K562 (cell line): ENCODE measurements at regions not wholly inside any gene's neighbourhood (a gene's known extent, or its start where the extent isn't known, plus 50 kb on each side); places are given as distances from the start of the nearest gene placed in this dataset.

Experiments used
- ATAC-seq: fragments of 200-7000 bp; cut with Tn5 transposase; 3 replicates; pipeline ENCODE4 v1.9.1; 2020; ENCODE audit warnings: moderate library complexity
- BruUV-seq: library from RNA; stranded (reverse); fragments of 400-500 nt; replicated peaks from 2 replicates; lab custom pipeline; 2021; lab: Mats Ljungman, UMichigan
- CTCF ChIA-PET: fragments of 300-600 bp; formaldehyde crosslinking; extraction: SDS; loops from one replicate; lab custom pipeline; 2021; ENCODE audit warnings: low intra/inter-chr PET ratio; lab: Yijun Ruan, JAX
- POLR2A ChIA-PET: fragments of 300-600, 350-650 bp; sonication (Branson Sonifier 250); formaldehyde crosslinking; extraction: SDS; loops from one replicate; lab custom pipeline; 2021; ENCODE audit warnings: antibody characterized with exemption, inconsistent platforms; lab: Yijun Ruan, JAX
- DNase-seq, 4 experiments: peaks; one replicate each; pipeline versions ENCODE4 v3.0.0 to v3.0.0-alpha.2; 2011 to 2018; ENCODE audit warnings: low spot score in 3 of 4, mixed read lengths in 3 of 4; ENCODE audit errors: extremely low read depth in 1 of 4
- FAIRE-seq: peaks from 2 replicates; lab custom pipeline; 2011; peaks lifted over from hg19 to GRCh38; lab: Jason Lieb, UNC
- H2AFZ ChIP-seq: 2 replicates; pipeline ENCODE4 v1.6.0; 2011; ENCODE audit warnings: low read depth, low read length, control low read depth, inconsistent platforms
- H3K27ac ChIP-seq: fragments of 200-600 bp; 3 replicates; pipeline ENCODE4 v1.8.0; 2011; ENCODE audit warnings: low read depth, mild to moderate bottlenecking, control low read depth, inconsistent platforms, low read length, moderate library complexity, mixed read lengths; ENCODE audit errors: extremely low read depth
- H3K27me3 ChIP-seq, 2 experiments: fragments of 300-600 bp in 1 of 2; 2 replicates in 1 of 2; 3 replicates in 1 of 2; pipeline versions ENCODE4 v1.6.0 to v1.8.0; 2011; ENCODE audit warnings: inconsistent platforms in 2 of 2, low read length in 2 of 2, mild to moderate bottlenecking in 1 of 2, mixed read lengths in 1 of 2, moderate library complexity in 1 of 2; ENCODE audit not compliant: control insufficient read depth in 2 of 2, insufficient read depth in 2 of 2
- H3K36me3 ChIP-seq: fragments of 300-600 bp; 3 replicates; pipeline ENCODE4 v1.8.0; 2011; ENCODE audit warnings: mild to moderate bottlenecking, low read length, inconsistent platforms; ENCODE audit not compliant: control insufficient read depth, insufficient read depth
- H3K4me1 ChIP-seq, 2 experiments: fragments of 200-600 bp in 1 of 2; replicated peaks in 1 of 2; 2 replicates in 1 of 2; 3 replicates in 1 of 2; pipeline versions ENCODE4 v1.5.1 to v1.8.0; 2011; ENCODE audit warnings: inconsistent platforms in 2 of 2, low read length in 2 of 2, mild to moderate bottlenecking in 1 of 2, mixed read lengths in 1 of 2, moderate library complexity in 1 of 2; ENCODE audit not compliant: control insufficient read depth in 2 of 2, insufficient read depth in 2 of 2
- H3K4me2 ChIP-seq: 2 replicates; pipeline ENCODE4 v1.6.1; 2011; ENCODE audit warnings: low read length, control low read depth, inconsistent platforms, mixed read lengths; ENCODE audit not compliant: insufficient read depth
- H3K4me3 ChIP-seq: fragments of 200-600 bp; sonication (generic), shearing (Covaris generic); 2 replicates; pipeline ENCODE4 v1.5.1; 2016; ENCODE audit warnings: control low read depth, inconsistent platforms
- H3K79me2 ChIP-seq: fragments of 200-600 bp; 3 replicates; pipeline ENCODE4 v1.8.0; 2011; ENCODE audit warnings: low read length, inconsistent platforms; ENCODE audit not compliant: control insufficient read depth, insufficient read depth
- H3K9ac ChIP-seq, 2 experiments: 2 replicates each; pipeline versions ENCODE4 v1.6.0 to v1.6.1; 2011; ENCODE audit warnings: low read depth in 2 of 2, low read length in 2 of 2, control low read depth in 1 of 2, inconsistent platforms in 1 of 2, mild to moderate bottlenecking in 1 of 2, mixed read lengths in 1 of 2; ENCODE audit not compliant: insufficient read depth in 1 of 2
- H3K9me1 ChIP-seq: one replicate; pipeline ENCODE4 v1.6.0; 2011; ENCODE audit warnings: inconsistent platforms, mild to moderate bottlenecking, low read length, moderate library complexity; ENCODE audit not compliant: control insufficient read depth, insufficient read depth
- H3K9me3 ChIP-seq: replicated peaks from 2 replicates; pipeline ENCODE4 v1.5.1; 2011; ENCODE audit warnings: low read depth, low read length, inconsistent platforms; ENCODE audit not compliant: control insufficient read depth, insufficient read depth
- H4K20me1 ChIP-seq: replicated peaks from 2 replicates; pipeline ENCODE4 v1.6.1; 2011; ENCODE audit warnings: low read length, inconsistent platforms, mixed read lengths; ENCODE audit not compliant: control insufficient read depth, insufficient read depth
- BRD4 ChIP-seq: fragments of 200-600 bp; sonication (generic); IDR thresholded peaks from 2 replicates; pipeline ENCODE4 v1.6.1; 2017; ENCODE audit warnings: inconsistent platforms
- COPS2 ChIP-seq: fragments of 450-650 bp; conservative IDR thresholded peaks from 2 replicates; pipeline ENCODE4 v1.6.1; 2016; ENCODE audit warnings: mild to moderate bottlenecking, moderate library complexity
- E2F6 ChIP-seq, 2 experiments: IDR thresholded peaks; 2 replicates each; pipeline ENCODE4 v1.6.1; 2011; ENCODE audit warnings: borderline replicate concordance in 1 of 2, control low read depth in 1 of 2, low read depth in 1 of 2, low read length in 1 of 2, mild to moderate bottlenecking in 1 of 2, mixed read lengths in 1 of 2, moderate library complexity in 1 of 2; ENCODE audit not compliant: insufficient read depth in 1 of 2, insufficient read length in 1 of 2, poor library complexity in 1 of 2, severe bottlenecking in 1 of 2; ENCODE audit errors: extremely low read depth in 1 of 2
- JUN ChIP-seq, 2 experiments: sonication (generic) in 1 of 2; formaldehyde crosslinking in 1 of 2; IDR thresholded peaks; 2 replicates each; pipeline versions ENCODE4 v1.6.1 to v1.8.0; 2012 to 2022; ENCODE audit warnings: borderline replicate concordance in 2 of 2, mild to moderate bottlenecking in 2 of 2, improper control_type of control experiment in 1 of 2, low read depth in 1 of 2, low read length in 1 of 2, missing genetic modification reagents in 1 of 2
- L3MBTL2 ChIP-seq: fragments of 450-650 bp; IDR thresholded peaks from 2 replicates; pipeline ENCODE4 v1.6.1; 2016; ENCODE audit warnings: mild to moderate bottlenecking, moderate library complexity
- NFE2 ChIP-seq: IDR thresholded peaks from 2 replicates; pipeline ENCODE4 v1.6.1; 2014; ENCODE audit warnings: antibody characterized with exemption, low read depth
- NONO ChIP-seq, 2 experiments: fragments of 200-400 bp in 1 of 2; fragments of 450-650 bp in 1 of 2; formaldehyde crosslinking in 1 of 2; IDR thresholded peaks; 2 replicates each; pipeline ENCODE4 v1.6.1; 2017; ENCODE audit warnings: low read depth in 2 of 2, mild to moderate bottlenecking in 2 of 2, moderate library complexity in 2 of 2, low read length in 1 of 2
- NR4A1 ChIP-seq, 2 experiments: fragments of 250-450 bp in 1 of 2; fragments of 450-650 bp in 1 of 2; sonication (Bioruptor Pico) in 1 of 2; IDR thresholded peaks; 2 replicates each; pipeline versions ENCODE4 v1.4.0 to v1.6.1; 2016 to 2020; ENCODE audit warnings: mild to moderate bottlenecking in 2 of 2, missing compliant biosample characterization in 1 of 2, missing genetic modification characterization in 1 of 2, moderate library complexity in 1 of 2
- PHF20 ChIP-seq: fragments of 450-650 bp; IDR thresholded peaks from 2 replicates; pipeline ENCODE4 v1.6.1; 2018; ENCODE audit not compliant: partially characterized antibody
- RFX7 ChIP-seq: fragments of 250-450 bp; sonication (Bioruptor Pico); IDR thresholded peaks from 2 replicates; pipeline ENCODE4 v1.5.1; 2021; ENCODE audit warnings: mild to moderate bottlenecking
- SMAD3 ChIP-seq: fragments of 450-650 bp; formaldehyde crosslinking; conservative IDR thresholded peaks from 2 replicates; pipeline ENCODE4 v1.4.0; 2020; ENCODE audit warnings: mild to moderate bottlenecking
- TFAM ChIP-seq: fragments of 250-450 bp; sonication (Bioruptor Pico); conservative IDR thresholded peaks from 2 replicates; pipeline ENCODE4 v1.5.0; 2021; ENCODE audit warnings: mild to moderate bottlenecking, moderate library complexity
- USF2 ChIP-seq: sonication (generic); formaldehyde crosslinking; IDR thresholded peaks from 2 replicates; pipeline ENCODE4 v1.5.0; 2020; ENCODE audit warnings: missing genetic modification reagents
- ZFP1 ChIP-seq: fragments of 450-650 bp; formaldehyde crosslinking; IDR thresholded peaks from 2 replicates; pipeline ENCODE4 v1.4.0; 2020; ENCODE audit warnings: mild to moderate bottlenecking, mixed read lengths
- ZNF561 ChIP-seq: fragments of 450-650 bp; formaldehyde crosslinking; conservative IDR thresholded peaks from 2 replicates; pipeline ENCODE4 v1.4.0; 2020; ENCODE audit warnings: mild to moderate bottlenecking, moderate library complexity
- WGBS: fragments of 100-300 bp; shearing (Covaris generic); methylation state at CpG from one replicate; pipeline ENCODE4 v1.1.6; 2016; ENCODE audit warnings: low coverage, mixed read lengths; ENCODE audit not compliant: insufficient coverage; ENCODE audit errors: missing lambda C conversion rate; 5-methylcytosine and 5-hydroxymethylcytosine counted together
- in situ Hi-C: fragments of 300-500 bp; cut with MboI; formaldehyde crosslinking; loops from 4 replicates; pipeline ENCODE4 v1.15.0; 2018; ENCODE audit warnings: inconsistent platforms, mixed read lengths
- intact Hi-C: fragments of 100-400 bp; cut with micrococcal nuclease; formaldehyde crosslinking; loops from 2 replicates; pipeline ENCODE4 v1.14.2; 2022
- TF ChIP-seq, protein P1 (sequence below): fragments of 450-650 bp; formaldehyde crosslinking; IDR thresholded peaks from 2 replicates; pipeline ENCODE4 v1.4.0; 2022; ENCODE audit warnings: mild to moderate bottlenecking, moderate library complexity

- TF ChIP-seq ZNF561 (CRISPR knock-in tag) (no peak), BRD4 (no peak), E2F6 (IDR thresholded peaks at IDR 0.05; ENCODE audit: borderline replicate concordance in 1 of 2, extremely low read depth in 1 of 2, insufficient read depth in 1 of 2, insufficient read length in 1 of 2, low read depth in 1 of 2, low read length in 1 of 2, poor library complexity in 1 of 2, severe bottlenecking in 1 of 2) (peak; percentile 15 to 75)
- TF ChIP-seq, protein P1, sequence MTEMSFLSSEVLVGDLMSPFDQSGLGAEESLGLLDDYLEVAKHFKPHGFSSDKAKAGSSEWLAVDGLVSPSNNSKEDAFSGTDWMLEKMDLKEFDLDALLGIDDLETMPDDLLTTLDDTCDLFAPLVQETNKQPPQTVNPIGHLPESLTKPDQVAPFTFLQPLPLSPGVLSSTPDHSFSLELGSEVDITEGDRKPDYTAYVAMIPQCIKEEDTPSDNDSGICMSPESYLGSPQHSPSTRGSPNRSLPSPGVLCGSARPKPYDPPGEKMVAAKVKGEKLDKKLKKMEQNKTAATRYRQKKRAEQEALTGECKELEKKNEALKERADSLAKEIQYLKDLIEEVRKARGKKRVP (CRISPR knock-in tag) = peak; percentile 33; the same call in 1 of the 2 replicates
These were observed 119.3 kb upstream of the MAN2A1 start (continued) for GRCh38 chr5:109570362-109570874.

- no peaks in the 10 kb centered on the region for H4K20me1 ChIP-seq
- no peaks in the 10 kb centered on the region for H3K79me2 ChIP-seq
- intact Hi-C loops = no loop called here
- in situ Hi-C loops = no loop called here
- H3K4me3 ChIP-seq = no peak overlapping the region
- no peak overlapping the region for H3K9ac ChIP-seq
- ChIA-PET CTCF (no interaction called here), POLR2A (interaction anchor here (0.7 kb wide), 1 partner anchor 11 kb away, joined by 3 read pairs; no protein-coding TSS in a partner anchor)
- no peaks in the 10 kb centered on the region for H3K9me1 ChIP-seq
- H2AFZ ChIP-seq = peak overlapping the region; percentile 41
- H3K27me3 ChIP-seq = no peaks in the 10 kb centered on the region
- WGBS = 26% methylated on average over 7 of the region's 7 CpGs
- peak; percentile 19 for FAIRE-seq
- no peak overlapping the region for H3K27ac ChIP-seq
- DNase-seq = peak in 2 of 4 experiments; percentile 17 to 52
- peak overlapping the region; percentile 6; the same call in 1 of the 2 replicates for H3K4me2 ChIP-seq
- peaks cover 6 to 29% of the 10 kb centered on the region in 2 experiments; a peak in 4 of 5 replicates for H3K4me1 ChIP-seq
- H3K9me3 ChIP-seq = no peaks in the 10 kb centered on the region
- BruUV-seq = no TSS peak
- no peaks in the 10 kb centered on the region for H3K36me3 ChIP-seq
- peak; percentile 44 for ATAC-seq
- no peak for TF ChIP-seq RFX7
- TF ChIP-seq NONO (IDR thresholded peaks at IDR 0.05; ENCODE audit: low read depth in 2 of 2, low read length in 1 of 2) = no peak
- TF ChIP-seq L3MBTL2 = no peak
- TF ChIP-seq ZFP1 (CRISPR knock-in tag) = no peak
- no peak for TF ChIP-seq SMAD3 (CRISPR knock-in tag)
- TF ChIP-seq NR4A1 (CRISPR knock-in tag; IDR thresholded peaks at IDR 0.05) = no peak
- no peak for TF ChIP-seq NR4A1 (tag; IDR thresholded peaks at IDR 0.05)
- peak; percentile 88 for TF ChIP-seq NFE2
- TF ChIP-seq TFAM (CRISPR knock-in tag) = no peak
- TF ChIP-seq USF2 (CRISPR knock-in tag) = no peak
- no peak for TF ChIP-seq JUN (IDR thresholded peaks at IDR 0.05; ENCODE audit: borderline replicate concordance, low read depth, low read length)
- TF ChIP-seq JUN (CRISPR knock-in tag; IDR thresholded peaks at IDR 0.05; ENCODE audit: borderline replicate concordance) = no peak
- no peak for TF ChIP-seq PHF20
- no peak for TF ChIP-seq COPS2
These were observed 122.2 kb upstream of the MAN2A1 start for GRCh38 chr5:109567374-109568044.
